ENCODE measurements at regions not wholly inside any gene's neighbourhood (a gene's known extent, or its start where the extent isn't known, plus 50 kb on each side); places are given as distances from the start of the nearest gene placed in this dataset.

- WGBS (ENCODE audit: insufficient coverage), result 93% methylated on average over 4 of the region's 4 CpGs
- Mint-ChIP-seq H3K4me1 (peaks cover 48 to 54% of the 10 kb centered on the region in 2 donors), H3K27me3 (ENCODE audit: low read depth in 2 of 2) (no peaks in the 10 kb centered on the region)
Observed at GRCh38 chr6:24987446-24988115, 51.8 kb upstream of the RIPOR2 start.

GRCh38 chr6:24988562-24988961 is 52.8 kb upstream of the RIPOR2 start:
- Mint-ChIP-seq H3K27me3 (ENCODE audit: low read depth in 2 of 2) (no peaks in the 10 kb centered on the region), H3K27ac (no peak overlapping the region), H3K36me3 (peaks cover 15% of the 10 kb centered on the region), H3K4me1 (peaks cover 48 to 54% of the 10 kb centered on the region in 2 donors), H3K9me3 (no peaks in the 10 kb centered on the region), H3K4me3 (no peak overlapping the region)
- Histone ChIP-seq H3K27me3 (ENCODE audit: control insufficient read depth, insufficient read depth, low read length) (no peaks in the 10 kb centered on the region), H3K9me3 (ENCODE audit: control insufficient read depth, insufficient read depth, low read length) (no peaks in the 10 kb centered on the region), H3K27ac (ENCODE audit: low read length) (no peak overlapping the region), H3K36me3 (ENCODE audit: control insufficient read depth, insufficient read depth, low read length) (peaks cover 5% of the 10 kb centered on the region), H3K4me3 (ENCODE audit: low read length) (no peak overlapping the region), H3K4me1 (ENCODE audit: control insufficient read depth, insufficient read depth, low read length) (peaks cover 10% of the 10 kb centered on the region)
- intact Hi-C loops (cut with micrococcal nuclease), result no loop called here
- no peak for DNase-seq
- ATAC-seq, result no peak
- no peak for TF ChIP-seq CTCF (IDR thresholded peaks at IDR 0.05)

More at GRCh38 chr6:24987446-24988115, 51.8 kb upstream of the RIPOR2 start:
- Histone ChIP-seq H3K27ac (ENCODE audit: low read length) (no peak overlapping the region), H3K36me3 (ENCODE audit: control insufficient read depth, insufficient read depth, low read length) (peaks cover 5% of the 10 kb centered on the region), H3K4me3 (ENCODE audit: low read length) (no peak overlapping the region), H3K4me1 (ENCODE audit: control insufficient read depth, insufficient read depth, low read length) (peaks cover 10% of the 10 kb centered on the region), H3K9me3 (ENCODE audit: control insufficient read depth, insufficient read depth, low read length) (no peaks in the 10 kb centered on the region), H3K27me3 (ENCODE audit: control insufficient read depth, insufficient read depth, low read length) (no peaks in the 10 kb centered on the region)
- DNase-seq (no peak), ATAC-seq (no peak)
- intact Hi-C loops (cut with micrococcal nuclease), result no loop called here
- no peak overlapping the region for H3K27ac Mint-ChIP-seq
- no peak overlapping the region for H3K4me3 Mint-ChIP-seq
- H3K36me3 Mint-ChIP-seq, result peaks cover 15% of the 10 kb centered on the region
- no peaks in the 10 kb centered on the region for H3K9me3 Mint-ChIP-seq
- TF ChIP-seq CTCF (IDR thresholded peaks at IDR 0.05), result no peak

GRCh38 chr6:24990236-24990845 is 54.6 kb upstream of the RIPOR2 start:
- DNase-seq (no peak), ATAC-seq (no peak)
- H3K27ac ChIP-seq (ENCODE audit: low read length), result no peak overlapping the region
- no peaks in the 10 kb centered on the region for H3K27me3 ChIP-seq (ENCODE audit: control insufficient read depth, insufficient read depth, low read length)
- no peak for TF ChIP-seq CTCF (IDR thresholded peaks at IDR 0.05)
- H3K4me1 Mint-ChIP-seq, result peaks cover 49 to 55% of the 10 kb centered on the region in 2 donors
- H3K4me1 ChIP-seq (ENCODE audit: control insufficient read depth, insufficient read depth, low read length), result peaks cover 10% of the 10 kb centered on the region
- peaks cover 15% of the 10 kb centered on the region for H3K36me3 Mint-ChIP-seq
- no peaks in the 10 kb centered on the region for H3K27me3 Mint-ChIP-seq (ENCODE audit: low read depth in 2 of 2)
- H3K27ac Mint-ChIP-seq, result peak overlapping the region; percentile 61 to 84
- 95% methylated on average over 7 of the region's 7 CpGs for WGBS (ENCODE audit: insufficient coverage)
- H3K36me3 ChIP-seq (ENCODE audit: control insufficient read depth, insufficient read depth, low read length), result peaks cover 5% of the 10 kb centered on the region
- intact Hi-C loops (cut with micrococcal nuclease), result no loop called here
- H3K9me3 ChIP-seq (ENCODE audit: control insufficient read depth, insufficient read depth, low read length), result no peaks in the 10 kb centered on the region
- H3K9me3 Mint-ChIP-seq, result no peaks in the 10 kb centered on the region
- no peak overlapping the region for H3K4me3 ChIP-seq (ENCODE audit: low read length)
- H3K4me3 Mint-ChIP-seq, result no peak overlapping the region

Data from natural killer cell (primary cell).